ENCODE measurements at regions not wholly inside any gene's neighbourhood (a gene's known extent, or its start where the extent isn't known, plus 50 kb on each side); places are given as distances from the start of the nearest gene placed in this dataset.

DNA sequence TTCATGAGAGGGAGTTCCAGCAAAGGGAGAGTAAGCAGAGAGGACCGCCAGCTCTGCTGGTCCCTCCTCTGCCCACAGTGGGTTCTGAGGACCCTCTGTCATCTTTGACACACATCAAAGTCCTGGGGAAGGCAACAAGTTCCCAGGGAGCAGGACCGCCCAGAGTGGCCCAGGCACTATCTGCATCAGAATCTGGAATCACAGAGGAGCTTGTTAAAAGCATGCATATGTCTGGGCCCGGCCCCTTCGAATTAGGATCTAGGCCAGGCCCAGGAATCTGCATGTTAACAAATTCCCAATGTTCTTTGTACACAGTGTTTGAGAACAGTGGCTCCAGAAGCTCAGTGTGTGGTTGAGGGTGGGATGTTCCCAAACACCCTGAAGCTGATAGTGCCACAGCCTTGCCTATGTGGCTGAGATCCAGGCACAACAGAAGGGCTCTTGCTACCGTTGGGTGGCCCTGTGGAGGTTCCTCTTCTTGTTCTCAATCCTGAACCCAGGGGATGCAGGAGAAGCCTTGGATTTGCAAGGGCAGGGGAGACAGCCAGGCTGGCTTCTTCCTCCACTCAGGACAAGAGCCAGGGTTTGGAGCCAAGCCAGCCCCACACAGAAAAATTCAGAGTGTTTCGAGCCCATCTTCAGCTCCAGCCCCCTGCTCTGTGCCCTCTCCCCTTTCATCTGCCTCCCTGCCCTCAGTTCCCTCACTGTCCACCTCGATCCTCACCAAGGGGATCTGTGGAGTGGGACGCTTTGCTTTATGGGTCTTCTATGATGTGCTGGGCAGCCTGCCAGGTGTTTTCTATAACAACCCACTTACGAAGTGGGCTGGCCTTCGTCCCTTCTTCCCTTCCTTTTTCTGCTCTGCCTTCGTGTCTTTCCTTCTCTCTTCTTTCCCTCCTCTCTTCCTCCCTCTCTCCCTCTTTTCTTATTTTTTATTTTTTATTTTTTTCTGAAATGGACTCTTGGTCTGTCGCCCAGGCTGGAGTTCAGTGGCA, 129.0 kb upstream of the TMPRSS2 start:
- DNase-seq = no peak
- no peak for ATAC-seq
- Histone ChIP-seq H3K9me3 (no peaks in the 10 kb centered on the region), H3K4me3 (no peak overlapping the region), H3K36me3 (ENCODE audit: low read depth) (no peaks in the 10 kb centered on the region), H3K4me1 (ENCODE audit: low read depth) (no peaks in the 10 kb centered on the region)
- intact Hi-C loops (cut with DNase I, micrococcal nuclease) = loop anchor here in 1 of 2 donors (10.0 kb wide), 1 partner anchor 138 kb away; no protein-coding TSS in a partner anchor
- TF ChIP-seq, protein P1, sequence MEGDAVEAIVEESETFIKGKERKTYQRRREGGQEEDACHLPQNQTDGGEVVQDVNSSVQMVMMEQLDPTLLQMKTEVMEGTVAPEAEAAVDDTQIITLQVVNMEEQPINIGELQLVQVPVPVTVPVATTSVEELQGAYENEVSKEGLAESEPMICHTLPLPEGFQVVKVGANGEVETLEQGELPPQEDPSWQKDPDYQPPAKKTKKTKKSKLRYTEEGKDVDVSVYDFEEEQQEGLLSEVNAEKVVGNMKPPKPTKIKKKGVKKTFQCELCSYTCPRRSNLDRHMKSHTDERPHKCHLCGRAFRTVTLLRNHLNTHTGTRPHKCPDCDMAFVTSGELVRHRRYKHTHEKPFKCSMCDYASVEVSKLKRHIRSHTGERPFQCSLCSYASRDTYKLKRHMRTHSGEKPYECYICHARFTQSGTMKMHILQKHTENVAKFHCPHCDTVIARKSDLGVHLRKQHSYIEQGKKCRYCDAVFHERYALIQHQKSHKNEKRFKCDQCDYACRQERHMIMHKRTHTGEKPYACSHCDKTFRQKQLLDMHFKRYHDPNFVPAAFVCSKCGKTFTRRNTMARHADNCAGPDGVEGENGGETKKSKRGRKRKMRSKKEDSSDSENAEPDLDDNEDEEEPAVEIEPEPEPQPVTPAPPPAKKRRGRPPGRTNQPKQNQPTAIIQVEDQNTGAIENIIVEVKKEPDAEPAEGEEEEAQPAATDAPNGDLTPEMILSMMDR (IDR thresholded peaks at IDR 0.05) = no peak

DNA sequence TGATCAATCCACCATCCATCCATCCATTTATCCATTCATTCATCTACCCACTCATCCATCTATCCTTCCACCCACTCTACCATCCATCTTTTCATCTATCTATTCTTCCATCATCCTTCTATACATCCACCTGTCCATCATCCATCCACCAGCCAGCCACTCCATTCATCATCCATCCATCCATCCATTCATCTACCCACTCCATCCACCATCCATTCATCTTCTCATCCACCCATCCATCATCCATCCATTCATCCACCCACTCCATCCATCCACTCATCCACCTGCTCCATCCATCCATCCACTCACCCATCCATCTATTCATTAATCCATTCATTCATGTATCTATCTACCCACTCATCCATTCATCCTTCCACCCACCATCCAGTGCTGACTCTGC, 127.9 kb upstream of the TMPRSS2 start:
- no peak for ATAC-seq
- no peaks in the 10 kb centered on the region for H3K9me3 ChIP-seq
- TF ChIP-seq, protein P1 (IDR thresholded peaks at IDR 0.05) = no peak
- intact Hi-C loops (cut with DNase I, micrococcal nuclease) = loop anchor here in 1 of 2 donors (10.0 kb wide), 1 partner anchor 139 kb away; no protein-coding TSS in a partner anchor
- no peak overlapping the region for H3K4me3 ChIP-seq
- H3K36me3 ChIP-seq (ENCODE audit: low read depth) = no peaks in the 10 kb centered on the region
- H3K4me1 ChIP-seq (ENCODE audit: low read depth) = no peaks in the 10 kb centered on the region
- DNase-seq = no peak

GRCh38 chr21:41634858-41635257, 126.9 kb upstream of the TMPRSS2 start:
- H3K36me3 ChIP-seq (ENCODE audit: low read depth) = no peaks in the 10 kb centered on the region
- peaks cover 3% of the 10 kb centered on the region for H3K4me1 ChIP-seq (ENCODE audit: low read depth)
- ATAC-seq (no peak), DNase-seq (no peak)
- H3K9me3 ChIP-seq = no peaks in the 10 kb centered on the region
- no peak overlapping the region for H3K4me3 ChIP-seq
- TF ChIP-seq, protein P1 (IDR thresholded peaks at IDR 0.05) = no peak
- intact Hi-C loops (cut with DNase I, micrococcal nuclease) = loop anchor here in 1 of 2 donors (10.0 kb wide), 1 partner anchor 140 kb away; no protein-coding TSS in a partner anchor

- Histone ChIP-seq H3K4me1 (ENCODE audit: low read depth) (peaks cover 7% of the 10 kb centered on the region), H3K4me3 (no peak overlapping the region), H3K9me3 (no peaks in the 10 kb centered on the region), H3K36me3 (ENCODE audit: low read depth) (no peaks in the 10 kb centered on the region)
- TF ChIP-seq, protein P1 (IDR thresholded peaks at IDR 0.05) = no peak
- intact Hi-C loops (cut with DNase I, micrococcal nuclease) = loop anchor here in 1 of 2 donors (10.0 kb wide), 1 partner anchor 141 kb away; no protein-coding TSS in a partner anchor
- ATAC-seq (peak; percentile 71), DNase-seq (peak in 2 of 3 donors; percentile 39 to 46)
These were observed 126.3 kb upstream of the TMPRSS2 start for GRCh38 chr21:41634211-41634694.

DNA sequence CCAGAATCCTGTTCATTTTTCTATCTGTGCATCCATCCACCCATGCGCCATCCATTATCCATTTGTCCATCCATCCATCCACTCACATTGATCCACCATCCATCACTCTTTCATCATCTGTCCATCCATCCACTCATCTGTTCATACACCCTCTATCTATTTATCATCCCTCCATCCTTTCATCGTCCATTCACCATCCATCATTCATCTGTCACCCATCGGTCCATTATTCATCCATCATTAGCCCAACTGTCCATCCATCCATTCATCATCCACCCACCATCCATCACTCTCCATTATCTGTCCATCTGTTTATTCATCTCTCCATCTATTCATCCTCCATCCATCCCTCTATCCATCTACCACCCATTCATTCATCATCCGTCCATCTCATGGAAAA, 125.7 kb upstream of the TMPRSS2 start:
- intact Hi-C loops (cut with DNase I, micrococcal nuclease) = loop anchor here in 1 of 2 donors (10.0 kb wide), 1 partner anchor 141 kb away; no protein-coding TSS in a partner anchor
- DNase-seq = no peak
- H3K4me3 ChIP-seq = no peak overlapping the region
- no peaks in the 10 kb centered on the region for H3K36me3 ChIP-seq (ENCODE audit: low read depth)
- ATAC-seq = no peak
- H3K9me3 ChIP-seq = no peaks in the 10 kb centered on the region
- TF ChIP-seq, protein P1 (IDR thresholded peaks at IDR 0.05) = no peak
- H3K4me1 ChIP-seq (ENCODE audit: low read depth) = peaks cover 7% of the 10 kb centered on the region
